ENCODE measurements at regions not wholly inside any gene's neighbourhood (a gene's known extent, or its start where the extent isn't known, plus 50 kb on each side); places are given as distances from the start of the nearest gene placed in this dataset.

GRCh38 chr1:208943291-208943690 lies 640.2 kb upstream of the CAMK1G start:
- TF ChIP-seq EZH2 (IDR thresholded peaks at IDR 0.05; ENCODE audit: insufficient read depth, poor library complexity, severe bottlenecking) = no peak
- no peak for TF ChIP-seq EZH2phosphoT487 (IDR thresholded peaks at IDR 0.05; ENCODE audit: insufficient read depth, low read depth)
